HG03175 (cell line): ENCODE measurements at regions not wholly inside any gene's neighbourhood (a gene's known extent, or its start where the extent isn't known, plus 50 kb on each side); places are given as distances from the start of the nearest gene placed in this dataset.
A peak's percentile ranks its signal among the peaks of the same experiment; 100 is the strongest.

ENCODE experiments used
- ATAC-seq: cut with Tn5 transposase; IDR thresholded peaks from one replicate; pipeline ENCODE4 v1.9.1; 2021; ENCODE audit warnings: mild to moderate bottlenecking, moderate library complexity; ENCODE audit not compliant: unreplicated experiment

DNA sequence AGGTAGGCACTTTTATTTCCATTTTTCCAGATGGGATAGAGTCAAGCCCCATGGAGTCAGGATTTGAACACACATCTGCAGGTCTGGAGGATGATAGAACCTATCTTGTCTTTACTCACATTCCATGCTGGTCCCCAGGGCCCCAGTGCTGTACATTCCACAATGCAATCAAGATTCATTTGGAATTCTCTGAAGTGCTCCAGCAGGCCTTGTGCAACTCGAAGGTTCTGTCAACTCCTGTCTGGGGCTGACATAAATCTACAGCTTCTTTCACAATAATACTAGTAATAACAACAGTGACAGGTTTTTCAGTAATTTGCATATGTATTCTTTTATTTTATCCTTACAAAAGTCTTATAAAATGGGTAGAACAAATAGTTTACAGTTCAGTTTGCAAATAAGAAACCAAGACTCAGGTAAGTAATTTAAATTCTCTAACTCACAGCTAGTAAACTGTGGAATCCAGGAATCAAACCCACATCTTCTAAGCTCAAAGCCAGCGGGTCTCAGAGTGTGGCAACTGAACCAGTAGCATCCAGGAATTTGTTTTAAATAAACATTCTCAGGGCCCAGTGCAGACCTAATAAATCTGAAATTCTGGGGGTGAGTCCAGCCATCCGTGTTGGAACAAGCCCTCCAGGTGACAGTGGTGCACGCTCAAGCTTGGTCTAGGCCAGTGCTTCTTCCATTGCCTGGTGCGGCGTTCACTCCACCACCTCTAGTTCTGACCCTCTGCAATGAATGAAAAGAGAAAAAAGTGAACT, 137.0 kb upstream of the TNFAIP3 start:
- no peak for ATAC-seq

DNA sequence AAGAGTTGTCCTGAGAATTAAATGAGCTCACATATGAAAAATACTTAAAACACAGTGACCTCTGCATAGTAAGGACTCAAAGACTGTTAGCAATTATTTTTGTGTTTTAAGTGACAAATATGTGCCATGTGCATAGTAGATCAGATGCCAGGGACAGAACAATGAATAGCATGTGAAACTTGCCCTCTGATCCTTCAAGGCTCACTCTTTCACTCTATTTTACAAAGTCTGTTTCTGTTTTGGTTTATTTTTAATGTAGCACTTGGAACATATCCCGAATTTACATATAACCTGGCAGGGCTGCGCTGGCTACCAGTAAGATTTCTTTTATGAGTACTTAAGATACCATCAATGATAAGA, 135.5 kb upstream of the TNFAIP3 start:
- ATAC-seq, result no peak

DNA sequence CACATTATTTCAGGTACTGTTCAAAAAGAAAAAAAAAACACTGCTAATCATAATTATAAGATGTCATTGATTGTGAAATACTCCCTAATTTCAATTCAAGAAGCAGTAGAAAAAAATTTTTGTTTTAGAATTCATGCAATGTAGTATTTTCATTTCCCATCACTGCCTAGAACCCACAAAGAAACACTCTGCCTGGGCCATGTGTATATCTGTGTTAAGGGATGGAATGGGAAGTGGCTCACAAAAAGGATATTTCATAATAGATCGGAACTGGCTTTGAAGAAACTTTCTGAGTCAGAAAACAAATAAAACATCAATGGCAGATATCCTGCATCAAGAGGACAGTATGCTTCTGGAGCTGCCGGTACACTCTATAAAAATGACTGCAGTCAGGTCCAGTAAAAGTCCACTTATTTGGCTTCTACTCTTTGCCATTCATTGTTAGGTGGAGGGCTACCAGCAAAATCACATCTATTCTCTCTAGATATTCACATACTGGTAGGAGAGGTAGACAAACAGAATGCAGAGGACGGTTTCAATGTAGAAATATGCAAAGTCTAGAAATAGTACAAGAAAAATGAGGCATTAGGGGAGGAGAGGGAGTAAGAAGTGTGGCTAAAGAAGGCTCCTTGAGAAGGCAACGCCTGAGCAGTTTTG, 135.0 kb upstream of the TNFAIP3 start:
- ATAC-seq, result no peak

DNA sequence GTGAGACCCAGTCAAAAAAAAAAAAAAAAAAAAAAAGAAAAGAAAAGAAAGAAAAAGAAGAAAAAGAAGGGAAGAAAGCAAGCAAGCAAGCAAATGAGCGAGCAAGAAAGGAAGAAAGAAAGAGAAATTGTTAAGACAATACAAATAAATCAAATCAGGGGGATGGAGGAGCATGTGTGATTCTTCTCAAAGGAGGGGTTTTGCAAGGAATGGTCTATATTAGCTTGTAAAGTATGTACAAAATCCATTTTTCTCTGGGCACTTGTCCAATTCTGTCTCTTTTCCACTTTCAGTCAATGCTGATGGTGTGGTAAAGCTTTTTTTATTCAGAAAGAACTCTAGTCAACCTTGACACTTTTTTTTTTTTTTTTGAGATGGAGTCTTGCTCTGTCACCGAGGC, 133.7 kb upstream of the TNFAIP3 start:
- no peak for ATAC-seq

- ATAC-seq, result no peak
These were observed 132.8 kb upstream of the TNFAIP3 start for GRCh38 chr6:137734005-137734874.

- no peak for ATAC-seq
These were observed 132.2 kb upstream of the TNFAIP3 start for GRCh38 chr6:137734875-137735182.

- peak; percentile 65 for ATAC-seq
These were observed 130.8 kb upstream of the TNFAIP3 start for GRCh38 chr6:137736048-137736818.

- ATAC-seq, result no peak
These were observed 130.1 kb upstream of the TNFAIP3 start for GRCh38 chr6:137736911-137737310.

DNA sequence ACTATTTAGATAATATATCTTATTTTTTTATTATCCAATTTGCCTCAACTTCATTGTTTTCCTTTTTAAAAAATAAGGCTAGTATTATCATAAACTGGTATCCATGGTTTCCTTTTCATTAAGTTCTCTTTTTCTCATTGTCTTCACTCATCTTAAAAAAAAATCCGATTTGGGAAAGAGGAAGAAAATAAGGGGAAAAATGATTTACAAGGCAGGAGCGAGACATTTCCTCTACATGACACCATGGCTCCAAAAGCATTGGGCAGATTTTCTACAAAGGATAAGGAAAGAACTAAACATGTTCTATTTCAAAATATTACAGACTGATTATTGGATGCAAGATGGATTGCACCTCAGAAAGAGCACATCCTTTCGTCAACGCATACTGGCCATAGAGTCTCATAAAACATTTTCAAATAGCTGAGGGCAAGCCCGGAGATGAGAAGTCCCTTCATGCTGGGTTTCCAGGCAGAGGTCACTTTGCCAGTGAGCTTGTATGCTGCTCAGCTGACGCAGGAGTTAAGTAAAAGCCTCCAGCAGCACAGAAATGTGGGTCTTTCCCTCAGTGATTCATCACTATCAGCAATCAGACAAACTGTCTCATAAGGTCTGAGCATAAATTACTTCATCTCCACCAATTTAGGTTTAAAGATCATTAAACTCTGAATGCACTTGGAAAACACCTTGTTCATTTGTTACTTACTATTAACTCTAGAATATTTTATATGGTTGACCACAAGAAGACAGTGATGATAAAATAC, 129.0 kb upstream of the TNFAIP3 start:
- no peak for ATAC-seq

DNA sequence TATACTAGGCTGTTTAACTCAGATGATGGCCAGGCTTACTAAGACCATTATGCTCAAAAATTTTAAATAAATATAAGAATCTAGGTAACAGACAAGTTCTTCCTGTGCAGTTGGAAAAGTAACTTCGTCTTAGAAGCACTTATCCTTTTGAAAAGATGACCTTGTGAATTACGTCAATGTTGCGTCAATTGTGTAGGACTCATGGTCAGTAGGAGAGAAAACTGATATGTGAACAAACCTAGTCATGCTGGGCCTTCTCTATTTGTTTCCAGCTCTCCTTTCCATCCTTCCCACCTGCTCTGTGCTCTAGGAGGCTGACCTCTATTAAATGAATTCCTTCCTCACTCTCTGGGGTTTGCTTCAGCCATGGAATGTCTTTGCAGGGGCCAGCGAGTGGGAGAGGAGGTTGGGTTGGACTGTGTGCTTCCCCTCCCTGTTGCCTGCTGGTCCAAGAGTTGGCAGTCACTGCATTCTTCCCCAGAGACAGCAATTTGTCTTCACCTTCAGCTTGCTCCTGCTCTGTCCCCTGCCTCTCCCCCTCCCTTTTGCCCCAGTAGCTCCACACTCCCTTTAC, 128.0 kb upstream of the TNFAIP3 start:
- ATAC-seq, result no peak

DNA sequence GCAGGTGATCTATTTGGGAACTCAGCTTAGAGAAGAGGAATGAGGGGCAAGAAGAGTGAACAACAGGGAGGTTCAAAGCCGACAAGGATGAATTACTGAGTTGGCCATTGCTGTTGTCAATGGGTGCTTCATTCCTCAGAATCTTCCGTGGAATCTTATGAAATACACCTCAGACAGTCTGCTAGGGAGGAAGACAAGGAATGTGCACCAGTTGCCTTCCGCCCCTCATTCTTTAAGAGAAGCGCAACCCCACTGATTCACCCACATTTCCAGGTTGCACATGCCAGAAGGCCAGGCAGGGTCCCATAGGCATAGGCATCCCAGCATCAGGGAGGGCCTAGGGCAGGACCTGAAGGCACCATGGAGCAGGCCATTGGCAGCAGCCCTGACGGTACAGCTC, 127.5 kb upstream of the TNFAIP3 start:
- ATAC-seq, result no peak

- ATAC-seq, result no peak
These were observed 126.8 kb upstream of the TNFAIP3 start for GRCh38 chr6:137740091-137740755.

DNA sequence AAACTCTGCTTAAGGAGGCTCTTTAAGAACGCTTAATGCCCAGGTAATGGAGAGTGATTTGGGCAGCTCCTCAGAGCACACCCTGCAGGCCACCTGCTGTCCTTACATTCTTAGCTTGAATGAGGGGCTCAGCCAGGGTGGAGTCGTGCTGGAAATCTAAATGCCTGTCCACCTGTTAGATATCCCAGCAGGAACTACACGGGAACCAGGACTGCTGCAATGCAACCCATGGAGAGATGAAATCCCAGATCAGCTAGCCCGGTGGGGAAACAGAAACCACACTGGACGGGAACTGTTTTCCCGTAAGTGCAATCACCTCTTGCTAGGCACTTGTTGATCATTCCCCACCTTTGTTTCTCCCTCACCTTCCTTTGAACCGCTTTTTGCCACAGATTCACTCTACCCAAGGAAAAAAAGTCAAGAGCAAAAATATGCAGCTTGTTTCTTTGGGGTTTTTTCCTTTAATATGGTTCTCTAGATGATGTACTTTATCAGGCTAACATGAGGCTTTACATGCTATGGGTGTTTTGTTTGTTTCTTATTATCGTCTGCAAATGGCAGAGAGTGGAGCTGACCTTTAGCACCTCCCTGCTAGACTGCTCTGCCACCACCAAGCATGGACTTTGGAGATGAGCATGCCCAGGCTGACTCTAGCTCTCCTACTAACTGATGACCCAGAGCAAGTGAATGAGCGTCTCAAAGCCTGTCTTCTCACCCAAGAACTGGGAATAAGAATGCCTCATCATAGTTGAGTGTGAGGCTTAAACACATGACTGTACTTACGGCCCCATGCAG, 125.9 kb upstream of the TNFAIP3 start:
- ATAC-seq, result no peak

GRCh38 chr6:137743493-137743892, 123.6 kb upstream of the TNFAIP3 start:
- no peak for ATAC-seq

DNA sequence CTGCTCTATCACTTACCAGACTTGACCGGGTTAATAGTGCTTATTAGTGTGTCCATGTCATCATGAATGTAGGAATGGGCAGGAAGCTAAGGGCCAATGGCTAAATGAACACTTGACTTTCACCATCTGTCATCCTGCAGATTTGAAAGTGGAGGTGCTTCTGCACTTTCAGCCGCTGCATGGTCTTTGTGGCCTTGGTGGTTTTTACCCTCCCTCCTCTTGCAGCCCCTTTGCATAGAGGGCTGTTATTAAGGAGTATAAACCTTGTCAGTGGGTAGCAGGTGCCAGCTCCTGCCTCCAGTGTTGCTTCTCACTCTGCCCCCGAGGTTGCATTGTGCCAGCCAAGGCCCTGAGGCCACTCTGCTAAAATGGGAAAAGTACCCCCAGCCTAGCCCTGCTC, 122.2 kb upstream of the TNFAIP3 start:
- peak; percentile 63 for ATAC-seq

DNA sequence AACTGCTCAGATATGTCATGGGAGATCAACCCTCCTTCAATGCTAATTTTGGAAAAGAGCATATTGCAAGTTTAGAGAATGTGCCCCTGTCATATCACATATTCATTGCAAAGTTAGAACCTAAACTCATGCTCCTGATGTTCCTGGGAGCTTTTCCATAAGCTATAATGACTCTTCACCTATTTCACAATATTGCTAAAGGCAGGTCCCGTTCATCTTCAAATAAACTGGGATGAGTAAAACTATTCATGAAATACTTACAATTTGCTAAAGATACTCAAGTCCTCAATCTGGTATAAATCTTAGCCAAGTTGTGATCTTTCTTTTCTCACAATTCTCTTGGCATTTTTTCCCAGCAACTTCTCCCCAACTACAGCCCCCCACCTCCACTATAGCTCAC, 121.7 kb upstream of the TNFAIP3 start:
- no peak for ATAC-seq

DNA sequence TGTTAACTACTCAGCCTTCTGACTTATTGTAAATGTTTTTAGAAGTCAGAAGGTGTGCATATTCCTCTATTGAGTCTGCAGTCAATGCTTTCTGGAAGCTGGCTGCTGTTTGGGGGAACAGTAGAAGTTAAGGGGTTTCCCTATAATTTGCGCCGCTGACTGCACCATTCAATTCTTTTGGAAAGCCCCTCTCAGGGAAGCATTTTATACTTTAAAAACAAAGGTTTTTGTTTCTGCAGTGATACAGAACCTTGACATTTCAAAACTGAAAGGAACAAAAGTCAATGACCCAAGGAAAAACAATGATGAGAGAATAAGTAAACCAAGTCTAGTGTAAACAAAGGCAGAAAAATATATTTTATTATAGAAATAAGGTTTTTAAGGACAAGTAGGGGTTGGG, 120.8 kb upstream of the TNFAIP3 start:
- ATAC-seq, result no peak

- no peak for ATAC-seq
These were observed 117.3 kb upstream of the TNFAIP3 start for GRCh38 chr6:137749696-137750211.

DNA sequence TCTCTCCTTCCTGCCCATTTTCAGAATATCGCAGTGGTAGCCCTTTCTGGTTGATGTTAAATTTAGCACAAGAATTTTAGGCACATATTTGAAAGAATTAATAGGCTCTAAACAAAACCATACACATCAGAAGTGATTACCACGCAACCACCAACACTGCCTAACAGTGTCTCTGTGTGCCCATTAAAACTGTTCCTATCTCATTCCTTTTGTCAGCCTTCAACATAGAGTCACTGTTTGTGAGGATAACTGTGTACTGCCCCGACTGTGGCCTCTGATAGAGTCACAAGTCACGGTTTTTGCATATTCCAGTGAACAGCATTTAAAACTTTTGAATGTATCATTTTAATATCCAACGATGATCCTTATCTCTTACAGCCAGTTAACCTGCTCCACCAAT, 116.8 kb upstream of the TNFAIP3 start:
- ATAC-seq, result no peak
